ENCODE measurements at regions not wholly inside any gene's neighbourhood (a gene's known extent, or its start where the extent isn't known, plus 50 kb on each side); places are given as distances from the start of the nearest gene placed in this dataset.

DNA sequence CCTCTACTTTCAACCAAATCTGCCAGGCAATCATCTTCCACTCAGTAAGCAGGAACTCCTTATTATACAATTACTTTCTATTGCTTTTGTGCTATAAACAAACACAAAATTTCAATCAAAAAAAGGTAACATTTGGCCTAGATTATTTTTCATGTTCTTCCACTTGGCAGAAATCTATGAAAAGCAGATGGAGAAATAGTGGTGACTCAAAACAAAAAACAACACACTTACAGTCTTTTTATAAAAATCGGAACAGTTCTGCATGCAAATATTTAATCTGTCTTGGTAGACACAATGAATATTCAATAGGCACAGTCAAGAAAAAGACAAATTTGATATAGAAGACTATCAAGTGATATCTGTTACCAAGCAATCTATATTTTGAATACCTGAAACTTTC lies 376.8 kb downstream of the RPS29 start:
- Histone ChIP-seq H3K36me3 (ENCODE audit: control insufficient read depth in 4 of 4, insufficient read depth in 3 of 4, low read depth in 1 of 4, low read length in 3 of 4) (no peaks in the 10 kb centered on the region), H3K9ac (ENCODE audit: low read depth in 1 of 2, low read length in 2 of 2) (no peak overlapping the region), H3K27me3 (ENCODE audit: control insufficient read depth in 4 of 4, insufficient read depth in 4 of 4, low read length in 3 of 4) (peaks cover 0 to 3% (median 0%) of the 10 kb centered on the region in 4 donors), H3K4me3 (ENCODE audit: low read depth in 1 of 3, low read length in 3 of 3) (no peak overlapping the region), H3K4me1 (ENCODE audit: control insufficient read depth in 4 of 4, insufficient read depth in 4 of 4, low read length in 3 of 4) (no peaks in the 10 kb centered on the region), H3K27ac (ENCODE audit: low read depth in 1 of 2, low read length in 2 of 2) (no peak overlapping the region), H3K9me3 (ENCODE audit: control insufficient read depth in 4 of 4, low read length in 3 of 4) (no peaks in the 10 kb centered on the region)
- no peak for DNase-seq (ENCODE audit: low spot score)
- TF ChIP-seq, protein P1, sequence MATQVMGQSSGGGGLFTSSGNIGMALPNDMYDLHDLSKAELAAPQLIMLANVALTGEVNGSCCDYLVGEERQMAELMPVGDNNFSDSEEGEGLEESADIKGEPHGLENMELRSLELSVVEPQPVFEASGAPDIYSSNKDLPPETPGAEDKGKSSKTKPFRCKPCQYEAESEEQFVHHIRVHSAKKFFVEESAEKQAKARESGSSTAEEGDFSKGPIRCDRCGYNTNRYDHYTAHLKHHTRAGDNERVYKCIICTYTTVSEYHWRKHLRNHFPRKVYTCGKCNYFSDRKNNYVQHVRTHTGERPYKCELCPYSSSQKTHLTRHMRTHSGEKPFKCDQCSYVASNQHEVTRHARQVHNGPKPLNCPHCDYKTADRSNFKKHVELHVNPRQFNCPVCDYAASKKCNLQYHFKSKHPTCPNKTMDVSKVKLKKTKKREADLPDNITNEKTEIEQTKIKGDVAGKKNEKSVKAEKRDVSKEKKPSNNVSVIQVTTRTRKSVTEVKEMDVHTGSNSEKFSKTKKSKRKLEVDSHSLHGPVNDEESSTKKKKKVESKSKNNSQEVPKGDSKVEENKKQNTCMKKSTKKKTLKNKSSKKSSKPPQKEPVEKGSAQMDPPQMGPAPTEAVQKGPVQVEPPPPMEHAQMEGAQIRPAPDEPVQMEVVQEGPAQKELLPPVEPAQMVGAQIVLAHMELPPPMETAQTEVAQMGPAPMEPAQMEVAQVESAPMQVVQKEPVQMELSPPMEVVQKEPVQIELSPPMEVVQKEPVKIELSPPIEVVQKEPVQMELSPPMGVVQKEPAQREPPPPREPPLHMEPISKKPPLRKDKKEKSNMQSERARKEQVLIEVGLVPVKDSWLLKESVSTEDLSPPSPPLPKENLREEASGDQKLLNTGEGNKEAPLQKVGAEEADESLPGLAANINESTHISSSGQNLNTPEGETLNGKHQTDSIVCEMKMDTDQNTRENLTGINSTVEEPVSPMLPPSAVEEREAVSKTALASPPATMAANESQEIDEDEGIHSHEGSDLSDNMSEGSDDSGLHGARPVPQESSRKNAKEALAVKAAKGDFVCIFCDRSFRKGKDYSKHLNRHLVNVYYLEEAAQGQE (IDR thresholded peaks at IDR 0.05): no peak
- TF ChIP-seq FOXA2 (IDR thresholded peaks at IDR 0.05): no peak
- no peak for TF ChIP-seq HNF4A (conservative IDR thresholded peaks at IDR 0.05)
- no peak for TF ChIP-seq GABPA (IDR thresholded peaks at IDR 0.05 in 1 of 2, conservative IDR thresholded peaks at IDR 0.05 in 1 of 2)
- no peak for TF ChIP-seq YY1 (IDR thresholded peaks at IDR 0.05)
- no peak for TF ChIP-seq RXRA (IDR thresholded peaks at IDR 0.05)
- no peak for TF ChIP-seq HNF4G (IDR thresholded peaks at IDR 0.05)
- no peak for TF ChIP-seq TAF1 (conservative IDR thresholded peaks at IDR 0.05)
- no peak for TF ChIP-seq EGR1 (IDR thresholded peaks at IDR 0.05; ENCODE audit: low read depth in 2 of 2)
- WGBS: 85% methylated on average over 1 of the region's 1 CpG

DNA sequence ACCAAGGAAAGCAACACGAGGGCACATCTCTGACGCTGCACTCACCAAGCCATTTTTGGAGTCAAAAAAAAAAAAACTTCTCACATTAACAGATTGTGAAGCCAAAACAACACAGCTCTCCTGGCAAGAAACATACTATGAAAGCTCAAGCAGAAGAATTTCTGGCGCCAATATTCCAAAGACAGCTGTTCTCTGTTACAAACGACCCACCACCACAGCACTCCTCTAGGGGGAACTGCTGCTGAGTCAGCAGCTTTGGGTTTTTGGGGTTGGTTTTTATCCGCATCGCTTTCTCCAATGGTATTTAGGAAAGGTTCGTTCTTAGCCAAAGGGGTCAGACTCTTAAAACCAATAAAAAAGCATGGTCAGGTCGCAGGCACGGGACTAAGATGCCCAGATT lies 379.4 kb downstream of the RPS29 start:
- Histone ChIP-seq H3K4me1 (ENCODE audit: control insufficient read depth in 4 of 4, insufficient read depth in 4 of 4, low read length in 3 of 4) (no peaks in the 10 kb centered on the region), H3K27ac (ENCODE audit: low read depth in 1 of 2, low read length in 2 of 2) (no peak overlapping the region), H3K27me3 (ENCODE audit: control insufficient read depth in 4 of 4, insufficient read depth in 4 of 4, low read length in 3 of 4) (peaks cover 0 to 3% (median 0%) of the 10 kb centered on the region in 4 donors), H3K4me3 (ENCODE audit: low read depth in 1 of 3, low read length in 3 of 3) (no peak overlapping the region), H3K36me3 (ENCODE audit: control insufficient read depth in 4 of 4, insufficient read depth in 3 of 4, low read depth in 1 of 4, low read length in 3 of 4) (no peaks in the 10 kb centered on the region), H3K9ac (ENCODE audit: low read depth in 1 of 2, low read length in 2 of 2) (no peak overlapping the region), H3K9me3 (ENCODE audit: control insufficient read depth in 4 of 4, low read length in 3 of 4) (peaks cover 0 to 4% (median 0%) of the 10 kb centered on the region in 4 donors)
- TF ChIP-seq YY1 (IDR thresholded peaks at IDR 0.05) (no peak), FOXA1 (IDR thresholded peaks at IDR 0.05) (no peak), EGR1 (IDR thresholded peaks at IDR 0.05; ENCODE audit: low read depth in 2 of 2) (no peak), NR2F2 (IDR thresholded peaks at IDR 0.05) (no peak)
- WGBS: 80% methylated on average over 9 of the region's 9 CpGs
- DNase-seq (ENCODE audit: low spot score): no peak

DNA sequence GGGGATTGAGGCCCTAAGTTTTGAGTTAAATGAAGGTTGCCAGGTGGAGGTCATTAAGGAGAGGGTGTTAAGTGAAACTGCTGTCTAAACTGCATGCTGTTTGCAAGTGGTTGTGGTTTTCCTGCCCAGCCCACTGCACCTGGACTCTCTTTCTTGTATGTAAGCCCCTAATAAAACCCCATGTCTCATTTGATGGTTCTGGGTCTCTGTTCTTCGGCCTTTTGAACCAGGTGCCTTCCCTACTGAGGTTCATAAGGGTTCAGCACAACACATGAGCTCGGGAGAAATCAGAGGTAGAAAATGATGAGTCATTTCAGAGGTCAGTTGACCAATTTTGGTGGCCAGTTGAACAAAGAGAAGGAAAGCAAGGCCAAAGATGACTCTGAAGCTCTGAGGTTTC lies 382.5 kb downstream of the RPS29 start:
- DNase-seq (ENCODE audit: low spot score): no peak
- peaks cover 0 to 4% (median 0%) of the 10 kb centered on the region in 4 donors for H3K9me3 ChIP-seq (ENCODE audit: control insufficient read depth in 4 of 4, low read length in 3 of 4)
- 57% methylated on average over 2 of the region's 2 CpGs for WGBS
- no peak overlapping the region for H3K4me3 ChIP-seq (ENCODE audit: low read depth in 1 of 3, low read length in 3 of 3)
- TF ChIP-seq TAF1 (conservative IDR thresholded peaks at IDR 0.05) (no peak), SP1 (IDR thresholded peaks at IDR 0.05) (no peak), RAD21 (IDR thresholded peaks at IDR 0.05) (no peak), FOXA1 (IDR thresholded peaks at IDR 0.05) (no peak), FOXA2 (IDR thresholded peaks at IDR 0.05) (no peak), GABPA (IDR thresholded peaks at IDR 0.05 in 1 of 2, conservative IDR thresholded peaks at IDR 0.05 in 1 of 2) (no peak), YY1 (IDR thresholded peaks at IDR 0.05) (no peak), EGR1 (IDR thresholded peaks at IDR 0.05; ENCODE audit: low read depth in 2 of 2) (no peak), JUND (IDR thresholded peaks at IDR 0.05) (no peak)
- TF ChIP-seq, protein P1 (IDR thresholded peaks at IDR 0.05): no peak
- TF ChIP-seq, protein P2, sequence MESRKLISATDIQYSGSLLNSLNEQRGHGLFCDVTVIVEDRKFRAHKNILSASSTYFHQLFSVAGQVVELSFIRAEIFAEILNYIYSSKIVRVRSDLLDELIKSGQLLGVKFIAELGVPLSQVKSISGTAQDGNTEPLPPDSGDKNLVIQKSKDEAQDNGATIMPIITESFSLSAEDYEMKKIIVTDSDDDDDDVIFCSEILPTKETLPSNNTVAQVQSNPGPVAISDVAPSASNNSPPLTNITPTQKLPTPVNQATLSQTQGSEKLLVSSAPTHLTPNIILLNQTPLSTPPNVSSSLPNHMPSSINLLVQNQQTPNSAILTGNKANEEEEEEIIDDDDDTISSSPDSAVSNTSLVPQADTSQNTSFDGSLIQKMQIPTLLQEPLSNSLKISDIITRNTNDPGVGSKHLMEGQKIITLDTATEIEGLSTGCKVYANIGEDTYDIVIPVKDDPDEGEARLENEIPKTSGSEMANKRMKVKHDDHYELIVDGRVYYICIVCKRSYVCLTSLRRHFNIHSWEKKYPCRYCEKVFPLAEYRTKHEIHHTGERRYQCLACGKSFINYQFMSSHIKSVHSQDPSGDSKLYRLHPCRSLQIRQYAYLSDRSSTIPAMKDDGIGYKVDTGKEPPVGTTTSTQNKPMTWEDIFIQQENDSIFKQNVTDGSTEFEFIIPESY (IDR thresholded peaks at IDR 0.05): no peak
- H3K27me3 ChIP-seq (ENCODE audit: control insufficient read depth in 4 of 4, insufficient read depth in 4 of 4, low read length in 3 of 4): peaks cover 0 to 3% (median 0%) of the 10 kb centered on the region in 4 donors
- no peaks in the 10 kb centered on the region for H3K4me1 ChIP-seq (ENCODE audit: control insufficient read depth in 4 of 4, insufficient read depth in 4 of 4, low read length in 3 of 4)
- no peak overlapping the region for H3K9ac ChIP-seq (ENCODE audit: low read depth in 1 of 2, low read length in 2 of 2)
- H3K36me3 ChIP-seq (ENCODE audit: control insufficient read depth in 4 of 4, insufficient read depth in 3 of 4, low read depth in 1 of 4, low read length in 3 of 4): no peaks in the 10 kb centered on the region
- no peak overlapping the region for H3K27ac ChIP-seq (ENCODE audit: low read depth in 1 of 2, low read length in 2 of 2)
